22Rv1 (cell line): ENCODE measurements at regions not wholly inside any gene's neighbourhood (a gene's known extent, or its start where the extent isn't known, plus 50 kb on each side); places are given as distances from the start of the nearest gene placed in this dataset.

Source experiments
- H3K27ac ChIP-seq: fragments of 450-650 bp; 2 replicates; pipeline ENCODE4 v1.5.1; 2017
- CTCF ChIP-seq: fragments of 450-650 bp; IDR thresholded peaks from 2 replicates; pipeline ENCODE4 v1.5.1; 2017; ENCODE audit warnings: mild to moderate bottlenecking
- ZFX ChIP-seq: fragments of 450-650 bp; IDR thresholded peaks from 2 replicates; pipeline ENCODE4 v1.6.1; 2017; ENCODE audit warnings: antibody characterized with exemption, borderline replicate concordance

DNA sequence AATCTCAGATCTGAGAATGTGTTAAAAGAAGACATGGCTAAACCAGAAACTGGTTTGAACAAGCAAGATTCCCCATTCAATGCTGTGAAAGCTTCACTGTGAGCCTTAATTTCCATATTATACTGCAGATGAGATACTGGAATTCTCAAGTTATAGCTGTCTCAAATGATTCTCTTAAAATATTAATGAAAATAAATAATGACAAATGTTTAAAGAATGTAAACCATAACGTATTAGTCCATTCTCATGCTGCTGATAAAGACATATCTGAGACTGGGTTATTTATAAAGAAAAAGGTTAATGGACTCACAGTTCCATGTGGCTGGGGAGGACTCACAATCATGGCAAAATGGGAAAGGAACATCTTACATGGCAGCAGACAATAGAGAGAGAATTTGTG is 667.8 kb downstream of the SLITRK1 start:
- TF ChIP-seq ZFX (no peak), CTCF (no peak)
- no peak overlapping the region for H3K27ac ChIP-seq

- no peak overlapping the region for H3K27ac ChIP-seq
- TF ChIP-seq CTCF (no peak), ZFX (no peak)
Measured at GRCh38 chr13:83211301-83211700, 671.0 kb downstream of the SLITRK1 start.

GRCh38 chr13:83204886-83205285 is 677.4 kb downstream of the SLITRK1 start:
- TF ChIP-seq ZFX (no peak), CTCF (no peak)
- no peak overlapping the region for H3K27ac ChIP-seq

DNA sequence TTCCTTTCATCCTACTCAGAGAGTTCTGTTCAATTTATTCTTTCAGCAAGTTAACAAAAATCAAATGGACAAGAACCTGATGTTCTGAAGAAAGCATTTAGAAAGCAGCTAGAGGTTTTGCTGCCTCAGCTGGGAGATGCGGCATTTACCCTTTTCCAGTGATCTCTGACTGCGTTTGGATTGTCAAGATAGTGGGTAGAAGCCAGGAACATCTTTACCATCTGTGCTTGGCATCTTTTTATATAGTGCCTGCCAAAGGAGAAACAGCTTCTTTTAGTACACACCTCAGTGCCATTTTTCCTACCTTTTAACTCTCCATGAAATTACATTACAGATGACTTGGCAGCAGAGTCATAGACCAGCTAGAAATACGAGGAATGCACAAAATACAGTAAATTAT is 680.8 kb downstream of the SLITRK1 start:
- no peak overlapping the region for H3K27ac ChIP-seq
- TF ChIP-seq ZFX (no peak), CTCF (no peak)

DNA sequence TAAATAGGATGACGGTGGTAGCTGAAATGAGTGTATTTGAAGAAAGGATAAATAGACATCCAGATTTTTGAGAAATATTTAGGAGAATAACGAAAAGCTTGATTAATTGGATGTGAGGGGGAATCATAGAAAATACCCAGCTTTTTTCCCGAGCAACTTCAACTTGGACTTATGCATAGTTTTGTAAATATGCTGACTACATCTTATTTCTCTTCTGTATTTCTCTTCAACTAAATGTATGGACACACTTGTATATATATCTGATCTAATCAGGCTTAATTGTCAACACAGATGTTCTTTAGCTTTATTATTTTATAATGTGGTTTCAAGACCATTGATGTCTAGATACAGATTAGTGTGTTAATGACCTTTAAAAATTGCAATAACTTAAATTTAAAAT is 685.0 kb downstream of the SLITRK1 start:
- TF ChIP-seq CTCF (no peak), ZFX (no peak)
- H3K27ac ChIP-seq = no peak overlapping the region

DNA sequence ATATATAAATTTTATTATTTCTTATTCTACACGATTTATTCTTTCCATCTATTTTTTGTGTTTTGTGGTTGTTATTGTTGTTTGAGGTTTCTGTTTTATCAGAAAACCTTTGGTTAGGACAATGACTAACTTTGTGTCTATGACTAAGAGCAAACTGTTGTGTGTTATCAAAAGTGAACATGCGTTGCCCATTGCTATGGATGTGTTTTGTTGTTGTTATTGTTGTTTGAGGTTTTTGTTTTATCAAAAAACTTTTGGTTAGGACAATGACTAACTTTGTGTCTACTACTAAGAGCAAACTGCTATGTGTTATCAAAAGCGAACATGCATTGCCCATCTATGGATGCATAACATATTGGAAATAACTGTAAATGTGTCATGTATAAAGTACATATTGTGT is 692.3 kb downstream of the SLITRK1 start:
- no peak overlapping the region for H3K27ac ChIP-seq
- TF ChIP-seq ZFX (no peak), CTCF (no peak)

DNA sequence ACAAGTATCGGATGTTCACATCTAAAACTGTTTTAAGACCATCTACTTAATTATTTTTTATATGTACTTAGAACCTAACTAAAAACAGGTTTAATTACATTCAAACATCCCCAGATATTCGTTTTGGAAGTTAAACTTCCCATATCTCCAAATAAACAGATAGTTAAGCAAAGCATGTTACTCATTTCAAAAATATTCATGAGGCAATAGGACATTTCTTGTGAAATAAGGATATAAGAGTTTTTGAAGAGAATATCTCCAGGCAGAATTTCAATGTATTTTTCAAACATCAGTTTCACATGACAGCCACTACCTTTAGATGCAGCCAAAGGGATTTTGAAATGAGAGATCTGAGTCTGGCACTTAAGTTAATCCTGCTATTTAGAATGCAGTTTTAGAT is 697.5 kb downstream of the SLITRK1 start:
- no peak for TF ChIP-seq ZFX
- TF ChIP-seq CTCF = no peak
- H3K27ac ChIP-seq = no peak overlapping the region
